HTR-8/SVneo (cell line): ENCODE measurements at regions not wholly inside any gene's neighbourhood (a gene's known extent, or its start where the extent isn't known, plus 50 kb on each side); places are given as distances from the start of the nearest gene placed in this dataset.

Experiments
- DNase-seq: peaks from one replicate; pipeline ENCODE4 v3.0.0; 2011; ENCODE audit warnings: low spot score, mixed read lengths; ENCODE audit not compliant: insufficient read length
- FAIRE-seq: peaks from 2 replicates; lab custom pipeline; 2011; peaks lifted over from hg19 to GRCh38; lab: Jason Lieb, UNC

- peak; percentile 35 for DNase-seq
- FAIRE-seq: no peak
Observed at GRCh38 chr11:120061036-120061760, 76.7 kb downstream of the TRIM29 start.

DNA sequence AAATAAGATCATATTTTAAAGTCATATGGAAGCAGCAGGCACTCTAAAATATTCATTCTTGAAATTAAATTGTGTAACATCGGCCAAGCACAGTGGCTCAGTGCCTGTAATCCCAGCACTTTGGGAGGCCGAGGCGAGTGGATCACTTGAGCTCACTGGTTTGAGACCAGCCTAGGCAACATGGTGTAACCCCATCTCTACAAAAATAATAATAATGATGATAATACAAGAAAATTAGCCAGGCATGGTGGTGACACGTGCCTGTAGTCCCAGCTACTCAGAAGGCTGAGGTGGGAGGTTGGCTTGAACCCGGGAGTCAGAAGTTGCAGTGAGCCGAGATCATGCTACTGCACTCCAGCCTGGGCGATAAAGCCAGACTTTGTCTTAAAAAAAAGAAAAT, 77.4 kb downstream of the TRIM29 start:
- FAIRE-seq (no peak), DNase-seq (no peak)

DNA sequence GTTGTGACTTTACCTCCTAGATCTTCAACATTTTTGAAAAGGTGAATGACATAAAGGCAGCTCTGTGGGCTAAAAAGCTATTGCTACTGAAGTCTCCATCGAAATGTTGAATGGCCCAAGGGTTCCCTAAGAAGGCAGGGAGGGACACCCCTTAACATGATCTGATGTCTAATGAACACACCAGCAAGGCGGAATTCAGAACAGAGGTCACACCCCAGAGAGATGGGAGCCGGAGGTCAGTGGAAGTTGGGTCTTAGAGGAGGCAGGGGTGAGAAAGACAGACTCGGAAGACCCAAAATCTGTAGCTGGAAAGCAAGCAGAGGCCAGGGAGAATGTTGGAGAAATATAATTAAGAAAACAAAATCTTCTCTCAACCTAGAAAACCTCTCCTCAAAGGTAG, 79.0 kb downstream of the TRIM29 start:
- no peak for FAIRE-seq
- DNase-seq: no peak

DNA sequence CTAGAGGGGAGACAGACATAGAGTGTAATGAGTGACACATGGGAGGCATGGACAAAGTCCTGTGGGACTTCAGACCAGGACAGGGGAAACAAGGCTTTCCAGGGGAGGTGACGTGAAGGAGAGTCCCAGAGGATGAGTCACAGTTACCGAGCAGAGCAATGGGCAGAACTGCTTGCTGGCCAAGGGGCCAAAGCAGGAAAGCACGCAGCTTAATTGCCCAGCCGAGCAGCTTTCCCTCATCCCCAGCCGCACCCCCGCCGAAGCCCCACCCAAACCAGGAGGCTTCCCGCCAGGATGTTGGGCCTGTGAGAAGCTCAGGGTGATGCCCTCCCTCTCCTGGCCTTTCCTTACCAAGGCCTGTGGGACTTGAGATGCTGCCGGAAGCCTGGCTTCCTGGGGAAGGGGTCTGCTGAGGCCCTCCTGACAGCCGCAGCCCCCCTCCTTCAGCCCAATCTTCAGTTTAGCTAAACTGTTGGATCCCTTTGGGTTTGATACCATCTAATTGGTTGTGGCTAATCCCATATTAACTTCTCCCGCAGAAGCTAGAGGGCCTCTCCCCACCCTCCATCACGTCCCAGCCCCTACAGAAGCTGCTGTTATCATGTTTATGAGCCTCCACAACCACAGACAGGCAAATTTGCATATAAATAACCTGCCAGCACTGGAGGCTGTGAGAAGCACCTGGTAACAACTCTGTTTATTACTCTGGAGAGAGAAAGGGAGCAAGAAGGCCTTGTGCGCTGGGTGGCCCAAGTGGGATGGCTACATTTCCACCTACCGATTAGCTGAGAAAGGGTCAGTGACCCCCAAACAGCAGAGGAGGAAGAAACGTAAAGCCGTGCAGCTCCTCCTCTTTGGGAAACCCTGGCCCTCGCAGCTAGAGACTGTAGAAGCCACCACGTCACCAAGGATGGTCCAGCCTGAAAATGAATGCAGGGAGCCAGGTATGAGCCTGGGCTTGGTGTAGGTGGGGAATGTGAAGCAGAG, 80.0 kb downstream of the TRIM29 start:
- FAIRE-seq (no peak), DNase-seq (no peak)

DNA sequence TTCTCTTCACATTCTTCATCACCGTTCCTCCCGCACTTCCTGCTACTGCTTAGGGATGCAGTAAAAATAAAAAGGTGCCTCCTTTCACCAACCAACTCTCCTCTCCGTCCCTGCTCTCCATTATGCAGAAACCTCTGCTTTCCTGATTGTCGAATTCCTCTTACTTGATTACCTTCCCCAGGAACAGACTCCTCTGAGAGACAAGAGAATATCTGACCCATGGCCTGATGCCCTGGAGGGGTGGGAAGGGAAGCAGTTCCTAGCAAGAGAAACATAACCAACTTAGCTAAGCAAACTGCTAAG, 80.9 kb downstream of the TRIM29 start:
- FAIRE-seq (no peak), DNase-seq (no peak)

GRCh38 chr11:120056301-120057027, 81.4 kb downstream of the TRIM29 start:
- DNase-seq: no peak
- FAIRE-seq: no peak

DNA sequence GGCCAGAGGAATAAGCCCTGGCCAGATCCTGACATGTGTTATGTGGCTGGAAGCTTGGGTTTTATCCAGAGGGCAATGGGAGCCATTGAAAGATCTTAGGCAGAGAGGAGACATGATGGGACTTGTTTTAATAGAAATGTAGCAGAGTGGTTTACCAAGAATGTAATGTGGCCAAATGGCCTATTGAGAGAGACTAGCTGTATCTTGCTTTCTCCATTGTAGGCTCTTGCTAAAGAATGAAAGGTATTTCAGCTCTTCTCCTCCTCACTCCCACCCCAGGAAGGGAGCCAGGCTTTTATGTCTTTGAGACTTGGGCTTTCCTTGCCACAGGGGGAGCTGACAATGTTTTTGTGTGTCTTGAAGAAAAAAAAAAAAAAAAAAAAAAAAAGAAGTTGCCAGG, 82.3 kb downstream of the TRIM29 start:
- DNase-seq (no peak), FAIRE-seq (no peak)

DNA sequence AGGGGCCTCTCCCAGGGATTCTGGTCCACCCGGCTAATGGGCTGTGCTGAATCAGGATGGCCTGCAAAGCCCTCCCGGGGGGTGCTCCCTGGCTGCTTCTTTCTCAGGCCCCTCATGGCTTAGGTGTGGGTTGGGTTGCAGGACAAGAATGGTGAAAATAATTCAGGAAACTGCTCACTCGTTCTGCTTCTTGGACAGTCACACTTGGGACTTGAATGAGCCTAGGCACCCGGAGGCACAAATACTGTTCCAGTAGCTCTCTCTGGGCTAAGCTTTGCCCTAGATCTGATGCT, 83.2 kb downstream of the TRIM29 start:
- DNase-seq (no peak), FAIRE-seq (no peak)

- DNase-seq (no peak), FAIRE-seq (no peak)
Observed at GRCh38 chr11:120054016-120054752, 83.7 kb downstream of the TRIM29 start.

DNA sequence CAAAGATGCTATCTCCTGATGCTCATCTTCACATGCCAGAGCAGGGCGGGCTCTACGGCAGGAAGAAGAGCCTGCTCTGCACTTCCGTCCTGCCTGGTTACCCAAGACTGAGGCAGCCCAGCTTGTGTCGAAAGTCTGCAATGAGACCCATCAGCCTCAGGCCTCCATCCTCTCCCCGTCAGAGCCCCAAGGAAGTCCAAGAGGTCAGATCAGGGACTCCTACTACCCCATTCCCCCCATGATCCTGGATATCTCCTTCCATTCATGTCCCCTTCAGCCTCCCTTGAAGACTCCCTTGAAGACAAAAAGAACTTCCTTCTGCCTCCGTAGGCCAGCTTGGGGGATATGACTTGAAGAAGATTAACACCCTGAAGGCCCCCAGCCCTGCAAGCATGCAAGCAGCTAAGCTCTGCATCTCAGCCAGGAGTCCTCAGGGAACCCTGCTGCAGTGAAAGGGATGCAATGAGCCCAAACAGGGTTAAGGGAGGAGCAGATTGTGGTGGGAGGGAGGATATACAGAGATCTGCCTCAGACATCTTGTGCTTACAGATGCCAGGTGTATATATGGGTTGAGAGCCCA, 85.6 kb downstream of the TRIM29 start:
- DNase-seq (no peak), FAIRE-seq (no peak)

- DNase-seq (no peak), FAIRE-seq (no peak)
Observed at GRCh38 chr11:120044011-120044675, 93.8 kb downstream of the TRIM29 start.

DNA sequence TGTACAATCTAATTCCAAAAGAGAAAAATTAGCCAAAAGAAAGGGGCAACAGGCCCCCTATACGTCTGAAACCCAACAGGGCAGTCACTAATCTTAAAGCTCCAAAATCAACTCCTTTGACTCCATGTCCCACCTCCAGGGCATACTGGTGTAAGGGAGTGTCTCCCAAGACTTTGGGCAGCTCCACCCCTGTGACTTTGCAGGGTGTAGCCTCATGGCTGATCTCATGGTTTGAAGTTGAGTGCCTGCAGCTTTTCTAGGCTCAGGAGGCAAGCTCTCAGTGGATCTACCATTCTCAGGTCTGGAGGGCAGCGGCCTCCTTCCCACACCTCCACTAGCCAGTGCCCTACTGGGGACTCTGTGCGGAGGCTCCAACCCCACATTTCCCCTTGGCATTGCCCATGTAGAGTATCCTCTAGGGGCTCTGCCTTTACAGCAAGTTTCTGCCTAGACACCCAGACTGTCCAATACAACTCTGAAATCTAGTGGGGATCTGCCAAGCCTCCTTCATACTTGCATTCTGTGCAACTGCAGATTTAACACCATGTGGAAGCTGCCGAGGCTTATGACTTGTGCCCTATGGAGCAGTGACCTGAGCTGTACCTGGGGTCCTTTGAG, 94.5 kb downstream of the TRIM29 start:
- no peak for DNase-seq
- no peak for FAIRE-seq

DNA sequence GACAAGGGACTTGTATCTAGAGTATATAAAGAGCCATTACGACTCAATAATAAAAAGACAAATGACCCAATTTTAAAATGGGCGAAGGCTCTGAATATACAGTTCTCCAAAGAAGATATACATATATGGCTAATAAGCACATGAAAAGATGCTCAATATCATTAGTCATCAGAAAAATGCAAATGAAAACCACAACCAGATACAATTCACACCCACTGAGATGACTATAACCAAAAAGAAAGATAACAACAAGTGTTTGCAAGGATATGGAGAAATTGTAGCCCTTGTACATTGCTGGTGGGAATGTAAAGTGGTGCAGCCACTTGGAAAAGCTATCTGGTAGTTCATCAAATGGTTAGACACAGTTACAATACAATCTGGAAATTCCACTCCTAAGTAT, 96.3 kb downstream of the TRIM29 start:
- DNase-seq: no peak

DNA sequence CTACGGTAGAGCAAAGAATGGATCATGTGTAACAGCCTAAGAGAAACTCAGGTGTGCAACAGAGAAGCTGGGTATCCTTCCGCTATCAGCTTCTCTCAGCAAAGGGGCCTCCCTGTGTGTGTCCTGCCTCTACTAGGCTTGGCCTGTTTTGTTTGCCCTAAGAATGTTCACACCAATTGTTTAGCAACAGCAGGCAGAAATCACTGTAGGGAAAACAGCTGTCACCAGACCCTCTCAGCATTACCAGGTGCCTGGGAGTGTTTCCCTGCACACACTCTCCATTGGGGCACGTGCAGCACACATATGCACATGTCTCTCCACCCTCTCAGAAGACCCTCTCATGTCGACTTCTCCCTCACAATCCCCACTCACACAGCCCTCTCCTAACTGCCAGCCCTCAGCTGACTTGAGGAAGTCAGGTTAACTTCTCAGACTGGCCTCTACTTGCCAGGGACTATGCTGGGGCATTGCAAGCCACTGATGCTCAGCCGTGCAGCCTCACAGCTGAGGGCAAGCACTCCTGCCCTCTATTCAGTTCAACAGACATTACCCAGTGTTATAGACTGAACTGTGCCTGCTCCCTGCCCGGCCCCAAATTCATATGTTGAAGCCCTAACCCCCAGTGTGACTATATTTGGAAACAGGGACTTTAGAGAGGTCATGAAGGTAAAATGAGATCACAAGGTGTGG, 97.6 kb downstream of the TRIM29 start:
- FAIRE-seq (no peak), DNase-seq (no peak)

More for the DNA sequence above, 96.3 kb downstream of the TRIM29 start:
- no peak for FAIRE-seq

DNA sequence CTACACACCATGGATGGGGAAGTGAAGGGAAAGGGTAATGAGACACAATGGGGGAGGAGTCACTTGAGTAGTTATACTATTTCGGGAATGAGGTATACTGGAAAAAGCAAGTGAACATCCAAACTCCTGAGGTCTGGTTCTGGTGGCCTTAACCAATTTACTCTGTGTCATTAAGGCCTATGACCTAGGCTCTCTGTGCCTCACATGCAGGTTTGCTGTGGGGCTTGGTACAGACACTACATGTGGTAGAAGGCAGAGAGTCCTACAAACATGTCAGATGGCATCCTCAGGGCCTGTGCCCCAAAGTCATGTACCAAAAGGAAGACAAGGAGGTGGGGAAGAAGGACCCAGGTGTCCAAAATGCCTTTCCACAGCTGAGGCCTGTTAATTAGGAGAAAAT, 98.9 kb downstream of the TRIM29 start:
- FAIRE-seq (no peak), DNase-seq (no peak)

GRCh38 chr11:120037111-120037510, 100.8 kb downstream of the TRIM29 start:
- no peak for DNase-seq
- FAIRE-seq: no peak

- DNase-seq (no peak), FAIRE-seq (no peak)
Observed at GRCh38 chr11:120035756-120036155, 102.2 kb downstream of the TRIM29 start.

DNA sequence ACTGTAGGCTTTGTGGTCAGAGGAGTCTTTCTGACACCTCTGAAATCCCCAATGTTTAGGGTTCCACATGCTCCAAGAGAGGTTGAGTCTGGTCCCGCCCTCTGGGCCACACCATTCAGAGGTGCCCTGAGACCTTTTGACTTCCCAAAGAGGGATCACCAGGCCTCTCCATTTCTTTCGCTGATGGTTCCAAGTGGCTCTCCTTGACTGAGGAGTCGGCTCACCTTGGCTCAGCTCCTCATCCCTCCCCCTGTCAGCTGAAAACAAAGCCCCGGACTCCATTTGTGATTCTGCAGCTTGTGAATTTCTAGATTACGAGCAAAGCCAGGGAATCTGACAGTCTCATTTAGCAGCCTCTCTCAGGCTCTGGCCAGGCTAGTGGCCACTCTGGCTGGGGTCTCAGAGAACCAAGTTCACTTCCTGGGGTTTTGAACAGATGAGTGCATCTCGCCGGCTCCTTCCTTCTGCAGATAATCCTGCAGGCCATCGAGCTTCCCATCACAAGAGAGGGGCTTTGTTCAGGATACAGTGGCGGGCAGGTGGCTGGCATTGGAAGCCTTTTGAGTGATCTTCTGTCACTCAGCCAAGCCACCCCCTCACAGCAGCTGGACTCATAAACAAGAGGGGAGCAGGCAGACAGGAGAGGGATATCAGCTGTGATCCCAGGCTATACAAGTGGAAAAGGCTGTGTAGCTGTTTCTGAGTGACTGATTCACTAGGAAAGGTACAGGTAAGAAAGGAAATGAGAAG, 102.9 kb downstream of the TRIM29 start:
- no peak for DNase-seq
- FAIRE-seq: no peak
